ENCODE measurements at regions not wholly inside any gene's neighbourhood (a gene's known extent, or its start where the extent isn't known, plus 50 kb on each side); places are given as distances from the start of the nearest gene placed in this dataset.

- no peak for TF ChIP-seq ATF3 (IDR thresholded peaks at IDR 0.05)
Observed at GRCh38 chr12:30146561-30146960, 362.8 kb upstream of the TMTC1 start (continued).

DNA sequence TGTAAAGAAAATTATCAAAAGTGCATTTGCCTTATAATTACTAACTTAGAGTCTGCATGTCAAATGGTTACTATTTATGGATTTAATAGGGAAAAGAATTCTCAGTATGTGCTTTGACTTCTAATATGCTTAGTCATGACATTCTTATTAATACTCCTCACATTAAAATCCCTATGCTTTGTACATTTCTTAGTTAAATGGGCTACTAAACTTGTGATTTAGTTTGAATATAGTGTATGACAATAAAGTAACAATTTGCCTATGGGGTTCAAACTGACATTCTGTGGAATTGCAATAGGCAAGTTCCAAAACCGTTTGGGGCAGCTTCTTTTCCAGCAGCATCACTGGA, 361.9 kb upstream of the TMTC1 start:
- whole genome bisulfite sequencing = 47% methylated on average over 1 of the region's 1 CpG
- no peaks in the 10 kb centered on the region for H3K36me3 ChIP-seq (ENCODE audit: control insufficient read depth in 4 of 4, insufficient read depth in 3 of 4, low read depth in 1 of 4, low read length in 3 of 4)
- H3K4me1 ChIP-seq (ENCODE audit: control insufficient read depth in 4 of 4, insufficient read depth in 4 of 4, low read length in 3 of 4) = no peaks in the 10 kb centered on the region
- no peak for DNase-seq (ENCODE audit: low spot score)
- H3K27me3 ChIP-seq (ENCODE audit: control insufficient read depth in 4 of 4, insufficient read depth in 4 of 4, low read length in 3 of 4) = no peaks in the 10 kb centered on the region
- H3K4me3 ChIP-seq (ENCODE audit: low read depth in 1 of 3, low read length in 3 of 3) = no peak overlapping the region
- H3K9me3 ChIP-seq (ENCODE audit: control insufficient read depth in 4 of 4, low read length in 3 of 4) = no peaks in the 10 kb centered on the region
- H3K9ac ChIP-seq (ENCODE audit: low read depth in 1 of 2, low read length in 2 of 2) = no peak overlapping the region
- no peak overlapping the region for H3K27ac ChIP-seq (ENCODE audit: low read depth in 1 of 2, low read length in 2 of 2)
- TF ChIP-seq TAF1 (conservative IDR thresholded peaks at IDR 0.05) = no peak
- no peak for TF ChIP-seq EGR1 (IDR thresholded peaks at IDR 0.05; ENCODE audit: low read depth in 2 of 2)
- TF ChIP-seq ATF3 (IDR thresholded peaks at IDR 0.05) = no peak
- TF ChIP-seq RXRA (IDR thresholded peaks at IDR 0.05) = no peak
- no peak for TF ChIP-seq HNF4A (conservative IDR thresholded peaks at IDR 0.05)
- TF ChIP-seq YY1 (IDR thresholded peaks at IDR 0.05) = no peak
- no peak for TF ChIP-seq CTCF (IDR thresholded peaks at IDR 0.05; ENCODE audit: low read depth, low read length, missing input control)
- TF ChIP-seq RAD21 (IDR thresholded peaks at IDR 0.05) = no peak
- TF ChIP-seq GABPA (IDR thresholded peaks at IDR 0.05 in 1 of 2, conservative IDR thresholded peaks at IDR 0.05 in 1 of 2) = no peak
- no peak for TF ChIP-seq REST (IDR thresholded peaks at IDR 0.05)
- TF ChIP-seq JUND (IDR thresholded peaks at IDR 0.05) = no peak
- TF ChIP-seq NR2F2 (IDR thresholded peaks at IDR 0.05) = no peak
- TF ChIP-seq, protein P1, sequence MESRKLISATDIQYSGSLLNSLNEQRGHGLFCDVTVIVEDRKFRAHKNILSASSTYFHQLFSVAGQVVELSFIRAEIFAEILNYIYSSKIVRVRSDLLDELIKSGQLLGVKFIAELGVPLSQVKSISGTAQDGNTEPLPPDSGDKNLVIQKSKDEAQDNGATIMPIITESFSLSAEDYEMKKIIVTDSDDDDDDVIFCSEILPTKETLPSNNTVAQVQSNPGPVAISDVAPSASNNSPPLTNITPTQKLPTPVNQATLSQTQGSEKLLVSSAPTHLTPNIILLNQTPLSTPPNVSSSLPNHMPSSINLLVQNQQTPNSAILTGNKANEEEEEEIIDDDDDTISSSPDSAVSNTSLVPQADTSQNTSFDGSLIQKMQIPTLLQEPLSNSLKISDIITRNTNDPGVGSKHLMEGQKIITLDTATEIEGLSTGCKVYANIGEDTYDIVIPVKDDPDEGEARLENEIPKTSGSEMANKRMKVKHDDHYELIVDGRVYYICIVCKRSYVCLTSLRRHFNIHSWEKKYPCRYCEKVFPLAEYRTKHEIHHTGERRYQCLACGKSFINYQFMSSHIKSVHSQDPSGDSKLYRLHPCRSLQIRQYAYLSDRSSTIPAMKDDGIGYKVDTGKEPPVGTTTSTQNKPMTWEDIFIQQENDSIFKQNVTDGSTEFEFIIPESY (IDR thresholded peaks at IDR 0.05) = no peak
- TF ChIP-seq HNF4G (IDR thresholded peaks at IDR 0.05) = no peak
- no peak for TF ChIP-seq SP1 (IDR thresholded peaks at IDR 0.05)
- TF ChIP-seq, protein P2, sequence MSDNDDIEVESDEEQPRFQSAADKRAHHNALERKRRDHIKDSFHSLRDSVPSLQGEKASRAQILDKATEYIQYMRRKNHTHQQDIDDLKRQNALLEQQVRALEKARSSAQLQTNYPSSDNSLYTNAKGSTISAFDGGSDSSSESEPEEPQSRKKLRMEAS (IDR thresholded peaks at IDR 0.05) = no peak
- TF ChIP-seq FOXA1 (IDR thresholded peaks at IDR 0.05) = no peak
- no peak for TF ChIP-seq FOXA2 (IDR thresholded peaks at IDR 0.05)
